CD14-positive monocyte (primary cell): ENCODE measurements at regions not wholly inside any gene's neighbourhood (a gene's known extent, or its start where the extent isn't known, plus 50 kb on each side); places are given as distances from the start of the nearest gene placed in this dataset.

ENCODE experiments used
- DNase-seq, 3 donors: peaks; one replicate each; pipeline ENCODE4 v3.0.0-alpha.2; 2011 to 2022
- H2AFZ ChIP-seq: 2 replicates; pipeline ENCODE4 v1.6.0; 2012; ENCODE audit warnings: mild to moderate bottlenecking, low read depth, low read length, inconsistent platforms; ENCODE audit not compliant: insufficient read depth, poor library complexity, severe bottlenecking
- H3K27ac ChIP-seq, 2 donors: 1 replicate in 1 of 2; 2 replicates in 1 of 2; pipeline ENCODE4 v1.5.1; 2012 to 2013; ENCODE audit warnings: low read length in 2 of 2, control low read depth in 1 of 2, inconsistent platforms in 1 of 2, low read depth in 1 of 2, mild to moderate bottlenecking in 1 of 2
- H3K27me3 ChIP-seq, 2 donors: one replicate each; pipeline versions ENCODE4 v1.6.0 to v1.6.1; 2011 to 2013; ENCODE audit warnings: low read length in 2 of 2; ENCODE audit not compliant: control insufficient read depth in 2 of 2, insufficient read depth in 2 of 2
- H3K36me3 ChIP-seq, 2 donors: replicated peaks in 1 of 2; 1 replicate in 1 of 2; 2 replicates in 1 of 2; pipeline versions ENCODE4 v1.5.1 to v1.6.1; 2012 to 2013; ENCODE audit warnings: low read length in 2 of 2, control low read depth in 1 of 2, inconsistent platforms in 1 of 2, mild to moderate bottlenecking in 1 of 2; ENCODE audit not compliant: insufficient read depth in 2 of 2, control insufficient read depth in 1 of 2
- H3K4me1 ChIP-seq, 2 donors: 1 replicate in 1 of 2; 2 replicates in 1 of 2; pipeline versions ENCODE4 v1.5.1 to v1.6.1; 2012 to 2013; ENCODE audit warnings: low read length in 2 of 2, control low read depth in 1 of 2, inconsistent platforms in 1 of 2, mild to moderate bottlenecking in 1 of 2, moderate library complexity in 1 of 2; ENCODE audit not compliant: insufficient read depth in 2 of 2, control insufficient read depth in 1 of 2
- H3K4me2 ChIP-seq: replicated peaks from 2 replicates; pipeline ENCODE3; 2012; ENCODE audit warnings: low read length, moderate library complexity, mild to moderate bottlenecking; ENCODE audit not compliant: poor library complexity, severe bottlenecking; ENCODE audit errors: extremely low read depth
- H3K4me3 ChIP-seq, 3 experiments: fragments of 200-600 bp in 1 of 3; sonication (generic) in 1 of 3; replicated peaks in 1 of 3; 1 replicate in 2 of 3; 2 replicates in 1 of 3; pipeline ENCODE4 v1.5.1; 2011 to 2013; ENCODE audit warnings: low read length in 3 of 3, mild to moderate bottlenecking in 3 of 3, control low read depth in 2 of 3, low read depth in 2 of 3, inconsistent platforms in 1 of 3, moderate library complexity in 1 of 3
- H3K79me2 ChIP-seq: 2 replicates; pipeline ENCODE4 v1.6.0; 2012; ENCODE audit warnings: mild to moderate bottlenecking, control low read depth, inconsistent platforms, low read length, moderate library complexity; ENCODE audit not compliant: insufficient read depth
- H3K9ac ChIP-seq: 2 replicates; pipeline ENCODE4 v1.6.0; 2017; ENCODE audit warnings: low read length, mild to moderate bottlenecking; ENCODE audit not compliant: insufficient read depth, poor library complexity, severe bottlenecking
- H3K9me3 ChIP-seq, 2 donors: replicated peaks in 1 of 2; 1 replicate in 1 of 2; 2 replicates in 1 of 2; pipeline versions ENCODE4 v1.5.1 to v1.6.1; 2012 to 2013; ENCODE audit warnings: low read length in 2 of 2, control low read depth in 1 of 2; ENCODE audit not compliant: control insufficient read depth in 1 of 2, insufficient read depth in 1 of 2
- H4K20me1 ChIP-seq: 2 replicates; pipeline ENCODE4 v1.6.0; 2012; ENCODE audit warnings: mild to moderate bottlenecking, low read length, control low read depth, moderate library complexity; ENCODE audit not compliant: insufficient read depth
- H3K27ac Mint-ChIP-seq, 7 donors: one replicate each; pipeline ENCODE4 v1.8.0; 2020; ENCODE audit warnings: mild to moderate bottlenecking in 7 of 7, mixed read lengths in 7 of 7, moderate library complexity in 6 of 7, inconsistent platforms in 2 of 7
- H3K27me3 Mint-ChIP-seq, 3 donors: one replicate each; pipeline ENCODE4 v1.8.0; 2021 to 2022; ENCODE audit warnings: low read depth in 3 of 3, mild to moderate bottlenecking in 3 of 3, mixed read lengths in 3 of 3, moderate library complexity in 3 of 3, inconsistent platforms in 1 of 3
- H3K36me3 Mint-ChIP-seq, 2 donors: one replicate each; pipeline ENCODE4 v1.8.0; 2020; ENCODE audit warnings: mixed read lengths in 2 of 2, inconsistent platforms in 1 of 2, mild to moderate bottlenecking in 1 of 2
- H3K4me1 Mint-ChIP-seq: one replicate; pipeline ENCODE4 v1.8.0; 2020; ENCODE audit warnings: mild to moderate bottlenecking, mixed read lengths
- H3K4me3 Mint-ChIP-seq, 2 donors: one replicate each; pipeline ENCODE4 v1.8.0; 2020; ENCODE audit warnings: mild to moderate bottlenecking in 2 of 2, mixed read lengths in 2 of 2, moderate library complexity in 1 of 2
- H3K9me3 Mint-ChIP-seq, 7 donors: one replicate each; pipeline ENCODE4 v1.8.0; 2020 to 2022; ENCODE audit warnings: mixed read lengths in 7 of 7, mild to moderate bottlenecking in 6 of 7, moderate library complexity in 6 of 7, inconsistent platforms in 2 of 7
- WGBS: methylation state at CpG from one replicate; pipeline ENCODE4 v1.1.5; 2013; ENCODE audit warnings: missing lambda C conversion rate; ENCODE audit not compliant: insufficient coverage; 5-methylcytosine and 5-hydroxymethylcytosine counted together
- intact Hi-C, 2 donors: fragments of 100-400 bp; cut with micrococcal nuclease; formaldehyde crosslinking; loops; one replicate each; pipeline versions ENCODE4 v1.15.0 to v1.15.1; 2023
- TF ChIP-seq, protein P1 (sequence below): fragments of 200-600 bp; IDR thresholded peaks from one replicate; pipeline ENCODE4 v1.8.0; 2022; ENCODE audit warnings: antibody characterized with exemption, mild to moderate bottlenecking

DNA sequence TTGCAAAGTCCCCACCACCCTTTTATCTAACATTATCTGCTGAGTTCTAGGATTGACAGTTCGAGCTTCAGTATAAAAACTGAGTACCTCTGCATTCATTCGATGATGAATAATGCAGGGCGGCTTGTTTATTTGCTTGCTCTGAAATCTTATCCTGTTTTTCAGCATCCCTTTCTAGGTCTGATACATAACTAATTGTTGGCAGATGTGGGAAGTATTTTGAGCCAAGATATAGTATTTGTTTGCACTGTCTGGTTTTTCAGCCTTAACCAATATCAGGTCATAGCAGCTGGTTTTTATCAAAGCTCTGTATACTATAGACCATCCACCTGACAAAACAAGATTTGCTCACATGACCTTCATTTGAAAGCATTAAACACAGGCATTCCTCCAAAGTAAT is 161.4 kb downstream of the TFEC start:
- TF ChIP-seq, protein P1, sequence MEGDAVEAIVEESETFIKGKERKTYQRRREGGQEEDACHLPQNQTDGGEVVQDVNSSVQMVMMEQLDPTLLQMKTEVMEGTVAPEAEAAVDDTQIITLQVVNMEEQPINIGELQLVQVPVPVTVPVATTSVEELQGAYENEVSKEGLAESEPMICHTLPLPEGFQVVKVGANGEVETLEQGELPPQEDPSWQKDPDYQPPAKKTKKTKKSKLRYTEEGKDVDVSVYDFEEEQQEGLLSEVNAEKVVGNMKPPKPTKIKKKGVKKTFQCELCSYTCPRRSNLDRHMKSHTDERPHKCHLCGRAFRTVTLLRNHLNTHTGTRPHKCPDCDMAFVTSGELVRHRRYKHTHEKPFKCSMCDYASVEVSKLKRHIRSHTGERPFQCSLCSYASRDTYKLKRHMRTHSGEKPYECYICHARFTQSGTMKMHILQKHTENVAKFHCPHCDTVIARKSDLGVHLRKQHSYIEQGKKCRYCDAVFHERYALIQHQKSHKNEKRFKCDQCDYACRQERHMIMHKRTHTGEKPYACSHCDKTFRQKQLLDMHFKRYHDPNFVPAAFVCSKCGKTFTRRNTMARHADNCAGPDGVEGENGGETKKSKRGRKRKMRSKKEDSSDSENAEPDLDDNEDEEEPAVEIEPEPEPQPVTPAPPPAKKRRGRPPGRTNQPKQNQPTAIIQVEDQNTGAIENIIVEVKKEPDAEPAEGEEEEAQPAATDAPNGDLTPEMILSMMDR, result no peak
- Histone ChIP-seq H3K4me2 (no peak overlapping the region), H2AFZ (no peak overlapping the region), H3K27ac (no peak overlapping the region), H3K9ac (no peak overlapping the region), H3K4me1 (peaks cover 0 to 7% of the 10 kb centered on the region in 2 donors), H3K36me3 (no peaks in the 10 kb centered on the region), H3K9me3 (no peaks in the 10 kb centered on the region), H3K27me3 (no peaks in the 10 kb centered on the region), H3K79me2 (no peaks in the 10 kb centered on the region), H3K4me3 (no peak overlapping the region), H4K20me1 (no peaks in the 10 kb centered on the region)
- Mint-ChIP-seq H3K27ac (no peak overlapping the region), H3K27me3 (peaks cover 0 to 5% (median 2%) of the 10 kb centered on the region in 3 donors), H3K4me1 (peaks cover 8% of the 10 kb centered on the region), H3K4me3 (no peak overlapping the region), H3K9me3 (peaks cover 0 to 2% (median 0%) of the 10 kb centered on the region in 7 donors), H3K36me3 (no peaks in the 10 kb centered on the region)
- intact Hi-C loops, result no loop called here
- WGBS, result no CpG with 5 or more reads among the region's 3 CpGs
- DNase-seq, result no peak

DNA sequence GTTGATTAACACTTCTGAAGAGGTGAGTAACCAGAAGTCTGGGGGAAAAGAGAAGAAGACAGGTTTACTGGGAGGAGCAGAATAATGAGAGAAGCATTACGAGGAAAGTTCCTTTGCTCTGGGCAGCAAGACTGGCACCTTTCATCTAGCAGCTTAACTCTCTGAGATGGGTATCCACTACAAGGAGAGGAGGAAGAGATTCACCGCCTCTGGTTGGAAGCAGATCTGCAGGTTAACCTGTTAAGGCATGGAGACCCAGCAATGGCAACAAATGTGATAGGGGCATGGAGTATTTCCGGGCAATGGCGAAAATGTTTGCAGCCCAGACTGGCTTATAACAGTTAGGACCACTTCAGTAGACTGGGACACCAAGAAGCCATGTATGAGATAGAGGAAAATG is 162.2 kb downstream of the TFEC start:
- H3K4me2 ChIP-seq, result no peak overlapping the region
- intact Hi-C loops, result no loop called here
- no peak overlapping the region for H3K9ac ChIP-seq
- Mint-ChIP-seq H3K27ac (no peak overlapping the region), H3K4me3 (no peak overlapping the region), H3K27me3 (peaks cover 0 to 5% (median 2%) of the 10 kb centered on the region in 3 donors), H3K9me3 (peaks cover 0 to 2% (median 0%) of the 10 kb centered on the region in 7 donors), H3K4me1 (peaks cover 15% of the 10 kb centered on the region), H3K36me3 (no peaks in the 10 kb centered on the region)
- H3K9me3 ChIP-seq, result no peaks in the 10 kb centered on the region
- no peak overlapping the region for H3K4me3 ChIP-seq
- DNase-seq, result no peak
- no peaks in the 10 kb centered on the region for H4K20me1 ChIP-seq
- TF ChIP-seq, protein P1, result no peak
- H3K4me1 ChIP-seq, result peaks cover under 1 to 13% of the 10 kb centered on the region in 2 donors
- H2AFZ ChIP-seq, result no peak overlapping the region
- no peaks in the 10 kb centered on the region for H3K79me2 ChIP-seq
- H3K36me3 ChIP-seq, result no peaks in the 10 kb centered on the region
- WGBS, result 89% methylated on average over 4 of the region's 4 CpGs
- no peak overlapping the region for H3K27ac ChIP-seq
- H3K27me3 ChIP-seq, result no peaks in the 10 kb centered on the region
